ENCODE measurements at regions not wholly inside any gene's neighbourhood (a gene's known extent, or its start where the extent isn't known, plus 50 kb on each side); places are given as distances from the start of the nearest gene placed in this dataset.

DNA sequence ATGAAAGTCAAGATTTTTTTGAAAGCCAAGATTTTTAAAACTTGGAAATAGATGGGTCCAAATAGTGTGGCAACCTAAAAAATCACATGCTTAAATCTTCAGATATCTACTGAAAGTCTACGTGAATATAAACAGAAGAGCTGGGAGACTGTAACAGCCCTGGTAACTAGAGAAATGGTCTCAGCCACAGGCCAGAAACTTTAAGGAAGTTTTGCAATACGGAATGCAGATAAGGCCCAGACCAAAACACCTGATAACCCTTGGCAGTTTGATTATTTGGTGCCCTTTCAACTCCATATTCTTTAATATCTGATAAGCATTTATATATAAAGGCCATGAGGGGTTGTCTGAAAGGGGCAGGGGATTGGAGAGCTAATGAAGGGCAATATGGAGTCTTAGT is 537.3 kb upstream of the TGFBR2 start:
- DNase-seq = no peak
- Mint-ChIP-seq H3K27ac (no peak overlapping the region), H3K4me3 (no peak overlapping the region), H3K4me1 (no peaks in the 10 kb centered on the region), H3K9me3 (no peaks in the 10 kb centered on the region), H3K27me3 (peaks cover 3% of the 10 kb centered on the region), H3K36me3 (no peaks in the 10 kb centered on the region)
- CTCF ChIA-PET = no interaction called here

DNA sequence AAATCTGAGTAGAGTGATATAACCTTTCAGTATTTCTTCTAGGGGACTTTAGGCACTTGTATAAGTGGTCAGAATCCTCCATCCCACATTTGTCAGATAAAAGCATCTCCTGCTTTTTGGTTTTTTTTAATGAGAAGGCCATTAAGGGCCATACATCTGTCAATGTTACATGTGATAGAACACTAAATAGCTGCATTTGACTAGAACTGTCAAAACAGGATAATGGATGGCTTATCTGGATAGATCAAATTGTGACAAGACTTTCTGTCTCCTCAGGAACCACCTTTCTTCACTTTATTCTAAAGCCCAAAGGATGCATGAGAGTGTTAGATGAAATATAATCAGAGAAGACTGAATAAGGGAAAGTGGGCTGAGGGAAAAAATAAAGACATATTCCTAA is 533.4 kb upstream of the TGFBR2 start:
- H3K27ac Mint-ChIP-seq = no peak overlapping the region
- CTCF ChIA-PET = no interaction called here
- H3K27me3 Mint-ChIP-seq = no peaks in the 10 kb centered on the region
- no peaks in the 10 kb centered on the region for H3K4me1 Mint-ChIP-seq
- no peaks in the 10 kb centered on the region for H3K36me3 Mint-ChIP-seq
- no peak overlapping the region for H3K4me3 Mint-ChIP-seq
- DNase-seq = no peak
- H3K9me3 Mint-ChIP-seq = no peaks in the 10 kb centered on the region

GRCh38 chr3:30073622-30074021 is 532.8 kb upstream of the TGFBR2 start:
- H3K27ac Mint-ChIP-seq = no peak overlapping the region
- DNase-seq = no peak
- H3K4me3 Mint-ChIP-seq = no peak overlapping the region
- no peaks in the 10 kb centered on the region for H3K36me3 Mint-ChIP-seq
- CTCF ChIA-PET = no interaction called here
- no peaks in the 10 kb centered on the region for H3K4me1 Mint-ChIP-seq
- no peaks in the 10 kb centered on the region for H3K27me3 Mint-ChIP-seq
- H3K9me3 Mint-ChIP-seq = no peaks in the 10 kb centered on the region

DNA sequence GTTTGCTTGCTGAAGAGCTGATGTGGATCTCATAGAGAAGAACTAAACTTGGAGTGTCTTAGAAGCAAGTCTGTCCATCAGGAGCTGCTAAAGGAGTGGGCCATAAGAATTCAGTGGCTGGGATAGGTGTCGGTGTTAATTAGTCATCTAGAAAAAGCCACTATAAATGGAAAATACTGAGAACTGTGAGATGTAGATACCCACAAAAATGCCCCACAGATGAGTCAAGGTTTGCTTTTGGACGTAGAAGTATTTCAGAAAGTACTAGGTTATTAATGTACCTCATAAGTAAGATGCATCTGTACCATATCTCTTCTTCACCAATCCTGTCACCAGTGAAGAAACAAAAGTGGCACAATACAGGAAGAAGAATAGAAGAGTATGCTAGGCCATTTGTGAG is 530.9 kb upstream of the TGFBR2 start:
- Mint-ChIP-seq H3K4me3 (no peak overlapping the region), H3K4me1 (no peaks in the 10 kb centered on the region), H3K27me3 (peaks cover 2% of the 10 kb centered on the region), H3K9me3 (no peaks in the 10 kb centered on the region), H3K27ac (no peak overlapping the region), H3K36me3 (no peaks in the 10 kb centered on the region)
- DNase-seq = no peak
- CTCF ChIA-PET = no interaction called here

GRCh38 chr3:30076899-30077298 is 529.5 kb upstream of the TGFBR2 start:
- no peak for DNase-seq
- CTCF ChIA-PET = no interaction called here
- Mint-ChIP-seq H3K36me3 (no peaks in the 10 kb centered on the region), H3K4me1 (no peaks in the 10 kb centered on the region), H3K27ac (no peak overlapping the region), H3K4me3 (no peak overlapping the region), H3K27me3 (peaks cover 3% of the 10 kb centered on the region), H3K9me3 (no peaks in the 10 kb centered on the region)

GRCh38 chr3:30077746-30078145 is 528.7 kb upstream of the TGFBR2 start:
- Mint-ChIP-seq H3K9me3 (no peaks in the 10 kb centered on the region), H3K27ac (no peak overlapping the region), H3K4me3 (no peak overlapping the region), H3K4me1 (no peaks in the 10 kb centered on the region), H3K27me3 (peaks cover 3% of the 10 kb centered on the region), H3K36me3 (no peaks in the 10 kb centered on the region)
- CTCF ChIA-PET = no interaction called here
- DNase-seq = no peak

- Mint-ChIP-seq H3K4me3 (no peak overlapping the region), H3K36me3 (no peaks in the 10 kb centered on the region), H3K4me1 (no peaks in the 10 kb centered on the region), H3K9me3 (no peaks in the 10 kb centered on the region), H3K27me3 (peaks cover 3% of the 10 kb centered on the region), H3K27ac (no peak overlapping the region)
- DNase-seq = no peak
- CTCF ChIA-PET = no interaction called here
Observed at GRCh38 chr3:30078736-30079135, 527.7 kb upstream of the TGFBR2 start.

DNA sequence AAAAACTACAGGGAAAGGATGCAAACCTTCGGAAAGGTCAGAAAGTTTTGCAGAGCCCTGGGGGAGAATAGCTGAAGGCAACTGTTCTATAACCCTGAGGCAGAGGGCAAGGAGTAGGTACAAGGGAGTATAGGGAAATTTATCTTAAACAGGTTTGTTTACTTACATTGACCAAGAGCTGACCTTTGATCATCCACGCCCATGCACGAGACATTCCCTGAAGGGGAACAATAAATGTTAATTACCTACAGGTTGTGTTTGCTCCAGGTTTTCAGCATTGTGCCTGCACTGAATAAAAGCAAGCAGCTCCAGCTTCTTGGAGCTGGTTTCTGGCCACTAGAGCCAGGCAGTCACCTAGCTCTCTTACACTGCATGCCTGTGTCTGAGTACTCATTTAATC is 524.5 kb upstream of the TGFBR2 start:
- Mint-ChIP-seq H3K9me3 (no peaks in the 10 kb centered on the region), H3K27me3 (peaks cover 6% of the 10 kb centered on the region), H3K36me3 (no peaks in the 10 kb centered on the region), H3K4me1 (peaks cover 14% of the 10 kb centered on the region), H3K4me3 (no peak overlapping the region), H3K27ac (no peak overlapping the region)
- CTCF ChIA-PET = no interaction called here
- DNase-seq = no peak

DNA sequence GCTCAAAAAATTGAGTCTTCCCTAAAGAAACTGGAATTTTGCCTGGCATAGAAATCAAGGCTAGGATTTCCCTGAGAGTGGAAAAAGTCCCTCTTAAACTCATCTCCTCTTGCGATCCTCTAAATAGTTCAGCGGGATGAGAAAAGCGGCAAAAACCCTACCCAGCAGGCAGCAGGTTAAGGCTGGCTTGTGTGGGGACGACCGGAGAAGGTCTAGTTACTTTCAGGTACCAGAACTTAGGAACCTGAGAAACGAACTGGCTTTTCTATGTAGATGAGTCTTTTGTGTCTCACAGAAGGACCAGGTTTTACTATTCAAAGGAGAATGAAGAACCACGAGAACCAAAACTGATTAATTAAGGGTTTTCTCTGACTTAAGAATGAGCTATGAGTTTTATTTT is 523.7 kb upstream of the TGFBR2 start:
- Mint-ChIP-seq H3K4me1 (peaks cover 14% of the 10 kb centered on the region), H3K9me3 (no peaks in the 10 kb centered on the region), H3K36me3 (no peaks in the 10 kb centered on the region), H3K27ac (no peak overlapping the region), H3K27me3 (peaks cover 6% of the 10 kb centered on the region), H3K4me3 (no peak overlapping the region)
- no peak for DNase-seq
- CTCF ChIA-PET = interaction anchor here (0.8 kb wide), 1 partner anchor 40 kb away, joined by 3 read pairs; no protein-coding TSS in a partner anchor

DNA sequence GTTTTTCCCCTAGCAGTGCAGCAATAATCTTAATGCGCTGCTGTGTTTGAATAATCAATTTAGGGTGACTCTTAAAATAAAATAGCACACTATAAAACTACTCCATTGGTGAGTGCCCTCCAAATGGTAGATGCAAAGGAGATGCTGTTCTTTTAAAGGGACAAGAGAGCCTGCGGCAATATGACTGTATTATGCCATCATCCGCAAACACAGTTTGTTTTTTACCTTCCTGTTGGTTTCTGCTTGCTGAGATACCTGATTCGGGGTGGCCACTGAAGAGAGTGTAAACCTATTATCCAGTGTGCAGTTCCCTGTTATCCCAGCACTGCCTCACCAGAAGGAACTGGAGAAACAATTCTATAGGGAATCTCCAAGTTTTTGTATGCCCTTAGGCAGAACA is 523.1 kb upstream of the TGFBR2 start:
- Mint-ChIP-seq H3K27ac (no peak overlapping the region), H3K27me3 (peaks cover 6% of the 10 kb centered on the region), H3K4me1 (peaks cover 14% of the 10 kb centered on the region), H3K9me3 (no peaks in the 10 kb centered on the region), H3K36me3 (no peaks in the 10 kb centered on the region), H3K4me3 (no peak overlapping the region)
- no peak for DNase-seq
- CTCF ChIA-PET = interaction anchor here (0.8 kb wide), 1 partner anchor 41 kb away, joined by 3 read pairs; no protein-coding TSS in a partner anchor

GRCh38 chr3:30084316-30084715 is 522.1 kb upstream of the TGFBR2 start:
- Mint-ChIP-seq H3K9me3 (no peaks in the 10 kb centered on the region), H3K36me3 (no peaks in the 10 kb centered on the region), H3K4me1 (peaks cover 14% of the 10 kb centered on the region), H3K27ac (no peak overlapping the region), H3K4me3 (no peak overlapping the region), H3K27me3 (peaks cover 10% of the 10 kb centered on the region)
- no peak for DNase-seq
- CTCF ChIA-PET = no interaction called here

GRCh38 chr3:30084971-30085403 is 521.4 kb upstream of the TGFBR2 start:
- no peak overlapping the region for H3K27ac Mint-ChIP-seq
- peaks cover 14% of the 10 kb centered on the region for H3K4me1 Mint-ChIP-seq
- no peaks in the 10 kb centered on the region for H3K36me3 Mint-ChIP-seq
- H3K9me3 Mint-ChIP-seq = no peaks in the 10 kb centered on the region
- no peak for DNase-seq
- H3K27me3 Mint-ChIP-seq = peaks cover 10% of the 10 kb centered on the region
- H3K4me3 Mint-ChIP-seq = no peak overlapping the region
- CTCF ChIA-PET = no interaction called here

GRCh38 chr3:30085486-30085885 is 520.9 kb upstream of the TGFBR2 start:
- no peak for DNase-seq
- Mint-ChIP-seq H3K36me3 (no peaks in the 10 kb centered on the region), H3K27ac (no peak overlapping the region), H3K4me3 (no peak overlapping the region), H3K9me3 (no peaks in the 10 kb centered on the region), H3K27me3 (peaks cover 9% of the 10 kb centered on the region), H3K4me1 (peaks cover 14% of the 10 kb centered on the region)
- CTCF ChIA-PET = no interaction called here

DNA sequence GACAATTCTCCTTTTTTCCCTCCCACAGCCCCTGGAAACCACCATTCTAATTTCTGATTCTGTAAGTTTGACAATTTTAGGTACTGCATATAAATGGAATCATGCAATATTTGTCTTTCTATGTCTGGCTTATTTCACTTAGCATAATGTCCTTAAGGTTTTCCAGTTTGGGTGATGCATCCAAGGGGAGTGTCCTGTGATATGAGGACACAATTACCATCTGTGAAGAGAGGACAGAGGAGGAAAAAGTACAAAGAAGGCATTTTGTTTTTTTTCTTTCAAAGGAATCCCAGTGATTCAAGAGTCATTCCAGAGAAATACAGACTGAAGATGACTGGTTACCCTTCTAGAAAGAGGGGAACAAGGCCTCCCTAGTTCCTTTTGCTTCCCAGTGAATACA is 514.7 kb upstream of the TGFBR2 start:
- no peak overlapping the region for H3K4me3 Mint-ChIP-seq
- no peak for DNase-seq
- H3K27ac Mint-ChIP-seq = no peak overlapping the region
- no peaks in the 10 kb centered on the region for H3K36me3 Mint-ChIP-seq
- peaks cover 4% of the 10 kb centered on the region for H3K27me3 Mint-ChIP-seq
- no peaks in the 10 kb centered on the region for H3K4me1 Mint-ChIP-seq
- H3K9me3 Mint-ChIP-seq = no peaks in the 10 kb centered on the region
- CTCF ChIA-PET = no interaction called here

DNA sequence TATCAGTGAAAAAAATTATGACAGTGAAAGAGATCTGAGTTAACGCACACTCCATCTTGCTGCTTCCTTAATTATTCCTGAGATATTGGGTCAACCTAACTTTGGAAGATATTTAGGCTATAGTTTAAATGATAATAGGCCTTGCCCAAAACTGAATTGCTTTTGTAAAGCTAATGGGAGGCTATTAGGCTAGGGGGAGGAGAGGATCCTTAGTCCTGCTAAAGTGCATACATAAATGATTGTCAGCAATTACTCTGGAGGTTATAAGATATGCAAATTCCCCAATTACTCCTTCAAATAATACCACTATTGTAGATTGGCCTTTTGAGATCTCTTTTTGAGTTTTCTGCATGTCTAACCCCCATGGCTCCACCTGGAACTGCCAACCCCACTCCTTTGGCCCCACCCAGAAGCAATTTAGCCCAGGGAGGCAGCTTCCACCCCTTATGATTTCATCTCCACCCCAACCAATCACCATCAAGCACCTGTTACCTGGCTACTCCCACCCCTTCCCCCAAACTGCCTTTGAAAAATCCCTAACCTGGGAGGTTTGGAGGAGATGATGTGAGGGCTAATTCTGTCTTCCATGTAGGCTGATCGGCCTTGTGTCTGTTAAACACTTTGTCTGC is 509.3 kb upstream of the TGFBR2 start:
- CTCF ChIA-PET = interaction anchor here (1.1 kb wide), 1 partner anchor 85 kb away, joined by 4 read pairs; no protein-coding TSS in a partner anchor
- no peak for DNase-seq
- Mint-ChIP-seq H3K9me3 (no peaks in the 10 kb centered on the region), H3K27ac (no peak overlapping the region), H3K4me1 (no peaks in the 10 kb centered on the region), H3K4me3 (no peak overlapping the region), H3K36me3 (no peaks in the 10 kb centered on the region), H3K27me3 (no peaks in the 10 kb centered on the region)

GRCh38 chr3:30098243-30098642 is 508.2 kb upstream of the TGFBR2 start:
- no peaks in the 10 kb centered on the region for H3K27me3 Mint-ChIP-seq
- H3K27ac Mint-ChIP-seq = no peak overlapping the region

More at GRCh38 chr3:30098243-30098642, 508.2 kb upstream of the TGFBR2 start:
- Mint-ChIP-seq H3K36me3 (no peaks in the 10 kb centered on the region), H3K4me3 (no peak overlapping the region), H3K4me1 (no peaks in the 10 kb centered on the region), H3K9me3 (no peaks in the 10 kb centered on the region)
- CTCF ChIA-PET = no interaction called here
- DNase-seq = no peak
